NCI-H446 (cell line): ENCODE measurements at regions not wholly inside any gene's neighbourhood (a gene's known extent, or its start where the extent isn't known, plus 50 kb on each side); places are given as distances from the start of the nearest gene placed in this dataset.
A peak's percentile ranks its signal among the peaks of the same experiment; 100 is the strongest.
"Not testable (repeated sequence)": the region's sequence is repeated elsewhere in the genome, so short reads cannot be mapped to it uniquely, and the experiment has no call there.

ENCODE experiments used
- DNase-seq, 2 experiments: peaks; one replicate each; lab custom pipeline; 2025; lab: John Stamatoyannopoulos, UW

GRCh38 chr15:47887241-47887800, 170.0 kb downstream of the SEMA6D start:
- DNase-seq = peak in 1 of 2 experiments; percentile 44

- no peak for DNase-seq
Observed at GRCh38 chr15:47888385-47889100, 171.2 kb downstream of the SEMA6D start.

GRCh38 chr15:47890397-47891150, 173.3 kb downstream of the SEMA6D start:
- DNase-seq = no peak

- no peak for DNase-seq
Observed at GRCh38 chr15:47897525-47897924, 180.2 kb downstream of the SEMA6D start.

- DNase-seq = no peak
Observed at GRCh38 chr15:47900751-47901150, 183.4 kb downstream of the SEMA6D start.

- no peak for DNase-seq
Observed at GRCh38 chr15:47903368-47903767, 186.1 kb downstream of the SEMA6D start.

- no peak for DNase-seq
Observed at GRCh38 chr15:47908486-47908885, 191.2 kb downstream of the SEMA6D start.

- DNase-seq = no peak
Observed at GRCh38 chr15:47908950-47909670, 191.8 kb downstream of the SEMA6D start.

GRCh38 chr15:47912910-47913309, 195.6 kb downstream of the SEMA6D start:
- not testable (repeated sequence) for DNase-seq

GRCh38 chr15:47917881-47918280, 200.6 kb downstream of the SEMA6D start:
- no peak for DNase-seq

- no peak for DNase-seq
Observed at GRCh38 chr15:47918877-47919276, 201.6 kb downstream of the SEMA6D start.

- DNase-seq = no peak
Observed at GRCh38 chr15:47924381-47924780, 196.4 kb upstream of the SLC24A5 start.

- DNase-seq = no peak
Observed at GRCh38 chr15:47929138-47929803, 191.5 kb upstream of the SLC24A5 start.

- no peak for DNase-seq
Observed at GRCh38 chr15:47932261-47932660, 188.5 kb upstream of the SLC24A5 start.

GRCh38 chr15:47932951-47933641, 187.7 kb upstream of the SLC24A5 start:
- DNase-seq = no peak

GRCh38 chr15:47933865-47934264, 186.9 kb upstream of the SLC24A5 start:
- DNase-seq = no peak

GRCh38 chr15:47934342-47934741, 186.4 kb upstream of the SLC24A5 start:
- no peak for DNase-seq

- DNase-seq = no peak
Observed at GRCh38 chr15:47937834-47938233, 183.0 kb upstream of the SLC24A5 start.

GRCh38 chr15:47944637-47945288, 176.0 kb upstream of the SLC24A5 start:
- peak; percentile 49 to 76 for DNase-seq

GRCh38 chr15:47945872-47946650, 174.7 kb upstream of the SLC24A5 start:
- DNase-seq = no peak
